ENCODE measurements at regions not wholly inside any gene's neighbourhood (a gene's known extent, or its start where the extent isn't known, plus 50 kb on each side); places are given as distances from the start of the nearest gene placed in this dataset.
A peak's percentile ranks its signal among the peaks of the same experiment; 100 is the strongest.

- peak overlapping the region in 1 of 4 experiments; percentile 41; a peak in 1 of 8 replicates for H3K4me3 ChIP-seq (ENCODE audit: extremely low read depth in 1 of 4, insufficient read depth in 2 of 4, low read depth in 3 of 4, low read length in 4 of 4)
- H2AK5ac ChIP-seq (ENCODE audit: low read depth, low read length): no peak overlapping the region
- no peak overlapping the region for H3K4ac ChIP-seq (replicated peaks; ENCODE audit: insufficient read length, low read depth, low read length)
- 94% methylated on average over 14 of the region's 16 CpGs; no CpG with 5 or more reads in 1 of the 2 experiments for WGBS, 2 experiments (ENCODE audit: extremely low coverage in 1 of 2, insufficient coverage in 1 of 2, insufficient read length in 1 of 2, insufficient replicate concordance in 2 of 2, low coverage in 1 of 2, low lambda C conversion rate in 2 of 2, missing lambda C conversion rate in 1 of 2)
- ChIA-PET CTCF (ENCODE audit: partially characterized antibody) (no interaction called here), POLR2A (ENCODE audit: partially characterized antibody) (no interaction called here)
- no peaks in the 10 kb centered on the region for H3K79me1 ChIP-seq (ENCODE audit: low read depth, low read length)
- H4K5ac ChIP-seq (ENCODE audit: insufficient read length, low read depth, low read length): no peak overlapping the region
- peaks cover 0 to 3% (median 0%) of the 10 kb centered on the region in 4 experiments; a peak in 1 of 7 replicates for H3K27me3 ChIP-seq (replicated peaks in 1 of 4; ENCODE audit: control insufficient read depth in 3 of 4, extremely low read depth in 1 of 4, insufficient read depth in 3 of 4, low read length in 3 of 4)
- peak overlapping the region; percentile 2 for H3K56ac ChIP-seq (replicated peaks; ENCODE audit: insufficient read length, low read depth, low read length)
- H4K20me1 ChIP-seq (replicated peaks in 1 of 2; ENCODE audit: control insufficient read depth in 1 of 2, insufficient read depth in 2 of 2, low read length in 2 of 2): no peaks in the 10 kb centered on the region
- H4K8ac ChIP-seq (ENCODE audit: extremely low read depth, insufficient read depth, low read length): no peak overlapping the region; the same call in 1 of the 2 replicates
- DNase-seq (ENCODE audit: low read depth in 1 of 2, low spot score in 2 of 2) (no peak), FAIRE-seq (no peak)
- no peak overlapping the region for H4K91ac ChIP-seq (replicated peaks; ENCODE audit: insufficient read length, low read length)
- peaks cover 34 to 71% of the 10 kb centered on the region in 2 experiments for H3K9me3 ChIP-seq (ENCODE audit: insufficient read depth in 2 of 2, low read depth in 1 of 2, low read length in 1 of 2)
- no peak overlapping the region for H2BK5ac ChIP-seq (ENCODE audit: low read depth, low read length)
- H3K23ac ChIP-seq (ENCODE audit: insufficient read length): no peak overlapping the region
- no peak overlapping the region for H3K18ac ChIP-seq (ENCODE audit: extremely low read depth, low read length)
- no peak overlapping the region for H2BK120ac ChIP-seq (replicated peaks; ENCODE audit: low read depth, low read length)
- no peak overlapping the region; a peak in 1 of 7 replicates for H3K9ac ChIP-seq (replicated peaks in 1 of 4; ENCODE audit: extremely low read depth in 1 of 4, low read depth in 3 of 4, low read length in 3 of 4)
- H3K36me3 ChIP-seq (ENCODE audit: control insufficient read depth in 2 of 4, insufficient read depth in 4 of 4, low read length in 3 of 4): no peaks in the 10 kb centered on the region
- H3K79me2 ChIP-seq (ENCODE audit: control insufficient read depth in 1 of 2, insufficient read depth in 2 of 2, low read length in 2 of 2): no peaks in the 10 kb centered on the region
- H2BK20ac ChIP-seq (ENCODE audit: low read length): no peak overlapping the region
- no peak overlapping the region for H2BK12ac ChIP-seq (ENCODE audit: low read depth, low read length)
- H3K27ac ChIP-seq (ENCODE audit: low read depth, low read length): no peak overlapping the region
- H3K4me2 ChIP-seq (ENCODE audit: insufficient read depth in 1 of 2, low read depth in 2 of 2, low read length in 2 of 2): peak overlapping the region in 1 of 2 experiments; percentile 69; a peak in 2 of 4 replicates
- peaks cover 0 to 5% (median 0%) of the 10 kb centered on the region in 4 experiments; a peak in 1 of 7 replicates for H3K4me1 ChIP-seq (replicated peaks in 1 of 4; ENCODE audit: control insufficient read depth in 3 of 4, insufficient read depth in 4 of 4, low read length in 3 of 4)
- H3K14ac ChIP-seq (ENCODE audit: insufficient read length): no peak overlapping the region
- no peaks in the 10 kb centered on the region; the same call in 1 of the 2 replicates for H3K23me2 ChIP-seq (ENCODE audit: low read depth, low read length)
- H2AFZ ChIP-seq (ENCODE audit: low read length): no peak overlapping the region
- no peak overlapping the region for H2BK15ac ChIP-seq (ENCODE audit: low read length)
- no peak for TF ChIP-seq YY1 (IDR thresholded peaks at IDR 0.05; ENCODE audit: low read depth, low read length)
These were observed 95.5 kb downstream of the WTIP start for GRCh38 chr19:34577056-34577455.
